Head of caudate nucleus (tissue), 42 donors: ENCODE measurements at regions not wholly inside any gene's neighbourhood (a gene's known extent, or its start where the extent isn't known, plus 50 kb on each side); places are given as distances from the start of the nearest gene placed in this dataset.

ENCODE experiments used
- DNase-seq, 42 donors: peaks; one replicate each; pipeline versions ENCODE4 v3.0.0 to v3.0.0-alpha.2; 2020 to 2021; ENCODE audit warnings: mixed read lengths in 7 of 42
- intact Hi-C: fragments of 100-400 bp; cut with DNase I; formaldehyde crosslinking; loops from one replicate; pipeline ENCODE4 v1.15.0; 2022

GRCh38 chr9:89998633-89999032 is 393.8 kb downstream of the GADD45G start:
- intact Hi-C loops: no loop called here
- DNase-seq: no peak

- intact Hi-C loops: no loop called here
- no peak for DNase-seq
Observed at GRCh38 chr9:89999176-89999533, 394.3 kb downstream of the GADD45G start.

GRCh38 chr9:89999534-90000370 is 394.9 kb downstream of the GADD45G start:
- peak in 35 of 42 donors; percentile 16 to 75 (median 41) for DNase-seq

GRCh38 chr9:90000925-90001324 is 396.1 kb downstream of the GADD45G start:
- intact Hi-C loops: no loop called here
- DNase-seq: no peak

More at GRCh38 chr9:89999534-90000370, 394.9 kb downstream of the GADD45G start:
- intact Hi-C loops: no loop called here

- intact Hi-C loops: no loop called here
- no peak for DNase-seq
Observed at GRCh38 chr9:90001747-90002146, 396.9 kb downstream of the GADD45G start.

- intact Hi-C loops: no loop called here
- peak in 30 of 42 donors; percentile 9 to 65 (median 48) for DNase-seq
Observed at GRCh38 chr9:90002397-90003271, 397.8 kb downstream of the GADD45G start.

GRCh38 chr9:90005388-90005787 is 400.6 kb downstream of the GADD45G start:
- no peak for DNase-seq
- intact Hi-C loops: no loop called here

- DNase-seq: no peak
- intact Hi-C loops: no loop called here
Observed at GRCh38 chr9:90007516-90008440, 403.0 kb downstream of the GADD45G start.

- intact Hi-C loops: no loop called here
- DNase-seq: peak in 3 of 42 donors; percentile 16 to 18 (median 17)
Observed at GRCh38 chr9:90009447-90009846, 404.6 kb downstream of the GADD45G start.

- intact Hi-C loops: no loop called here
- DNase-seq: no peak
Observed at GRCh38 chr9:90010793-90011192, 406.0 kb downstream of the GADD45G start.

- intact Hi-C loops: no loop called here
- no peak for DNase-seq
Observed at GRCh38 chr9:90012949-90013348, 408.1 kb downstream of the GADD45G start.

- DNase-seq: no peak
- intact Hi-C loops: no loop called here
Observed at GRCh38 chr9:90013778-90014177, 409.0 kb downstream of the GADD45G start.

- intact Hi-C loops: no loop called here
- DNase-seq: no peak
Observed at GRCh38 chr9:90014421-90014820, 409.6 kb downstream of the GADD45G start.

- intact Hi-C loops: no loop called here
- no peak for DNase-seq
Observed at GRCh38 chr9:90016272-90016671, 411.5 kb downstream of the GADD45G start.

GRCh38 chr9:90017679-90018078 is 412.9 kb downstream of the GADD45G start:
- DNase-seq: no peak
- intact Hi-C loops: no loop called here

GRCh38 chr9:90018688-90019087 is 413.9 kb downstream of the GADD45G start:
- intact Hi-C loops: no loop called here
- no peak for DNase-seq

- no peak for DNase-seq
- intact Hi-C loops: no loop called here
Observed at GRCh38 chr9:90019626-90020025, 414.8 kb downstream of the GADD45G start.

- DNase-seq: no peak
- intact Hi-C loops: no loop called here
Observed at GRCh38 chr9:90020276-90020871, 415.6 kb downstream of the GADD45G start.
